Skeletal muscle tissue (tissue), 3 donors: ENCODE measurements at regions not wholly inside any gene's neighbourhood (a gene's known extent, or its start where the extent isn't known, plus 50 kb on each side); places are given as distances from the start of the nearest gene placed in this dataset.

Experiments
- H3K27ac ChIP-seq: one replicate; pipeline ENCODE4 v1.7.0; 2013; ENCODE audit warnings: mild to moderate bottlenecking, low read depth, low read length, inconsistent platforms
- H3K27me3 ChIP-seq, 3 donors: one replicate each; pipeline ENCODE4 v1.7.0; 2013; ENCODE audit warnings: low read length in 3 of 3; ENCODE audit not compliant: control insufficient read depth in 3 of 3, insufficient read depth in 3 of 3
- H3K36me3 ChIP-seq, 3 donors: one replicate each; pipeline ENCODE4 v1.7.0; 2013; ENCODE audit warnings: low read length in 3 of 3; ENCODE audit not compliant: control insufficient read depth in 3 of 3, insufficient read depth in 3 of 3
- H3K4me1 ChIP-seq, 3 donors: one replicate each; pipeline ENCODE4 v1.7.0; 2013; ENCODE audit warnings: low read length in 3 of 3, mild to moderate bottlenecking in 3 of 3; ENCODE audit not compliant: control insufficient read depth in 3 of 3, insufficient read depth in 3 of 3
- H3K4me3 ChIP-seq, 3 donors: one replicate each; pipeline ENCODE4 v1.7.0; 2013; ENCODE audit warnings: low read length in 3 of 3
- H3K9ac ChIP-seq, 3 donors: one replicate each; pipeline ENCODE4 v1.7.0; 2013; ENCODE audit warnings: low read length in 3 of 3, mild to moderate bottlenecking in 3 of 3, moderate library complexity in 2 of 3, low read depth in 1 of 3
- H3K9me3 ChIP-seq, 3 donors: one replicate each; pipeline ENCODE4 v1.7.0; 2013; ENCODE audit warnings: low read length in 3 of 3; ENCODE audit not compliant: control insufficient read depth in 3 of 3
- donor health status: Osteomylitis.

GRCh38 chr5:63154476-63155309 is 576.1 kb downstream of the LRRC70 start:
- Histone ChIP-seq H3K4me1 (no peaks in the 10 kb centered on the region), H3K4me3 (no peak overlapping the region), H3K27me3 (no peaks in the 10 kb centered on the region), H3K9me3 (no peaks in the 10 kb centered on the region), H3K36me3 (no peaks in the 10 kb centered on the region), H3K9ac (no peak overlapping the region), H3K27ac (no peak overlapping the region)

- Histone ChIP-seq H3K27me3 (no peaks in the 10 kb centered on the region), H3K4me1 (no peaks in the 10 kb centered on the region), H3K36me3 (no peaks in the 10 kb centered on the region), H3K9me3 (no peaks in the 10 kb centered on the region), H3K4me3 (no peak overlapping the region), H3K9ac (no peak overlapping the region), H3K27ac (no peak overlapping the region)
Measured at GRCh38 chr5:63152871-63153270, 574.3 kb downstream of the LRRC70 start.

GRCh38 chr5:63145167-63145566 is 566.5 kb downstream of the LRRC70 start:
- Histone ChIP-seq H3K9me3 (no peaks in the 10 kb centered on the region), H3K4me1 (no peaks in the 10 kb centered on the region), H3K27ac (no peak overlapping the region), H3K36me3 (no peaks in the 10 kb centered on the region), H3K9ac (no peak overlapping the region), H3K4me3 (no peak overlapping the region), H3K27me3 (no peaks in the 10 kb centered on the region)

- H3K4me3 ChIP-seq = no peak overlapping the region
- no peaks in the 10 kb centered on the region for H3K9me3 ChIP-seq
- no peaks in the 10 kb centered on the region for H3K4me1 ChIP-seq
- H3K27me3 ChIP-seq = no peaks in the 10 kb centered on the region
- no peak overlapping the region for H3K27ac ChIP-seq
- no peak overlapping the region for H3K9ac ChIP-seq
- no peaks in the 10 kb centered on the region for H3K36me3 ChIP-seq
Measured at GRCh38 chr5:63141591-63141990, 563.0 kb downstream of the LRRC70 start.

- Histone ChIP-seq H3K4me3 (no peak overlapping the region), H3K9me3 (no peaks in the 10 kb centered on the region), H3K27ac (no peak overlapping the region), H3K9ac (no peak overlapping the region), H3K4me1 (no peaks in the 10 kb centered on the region), H3K27me3 (no peaks in the 10 kb centered on the region), H3K36me3 (no peaks in the 10 kb centered on the region)
Measured at GRCh38 chr5:63135291-63135690, 556.7 kb downstream of the LRRC70 start.

- Histone ChIP-seq H3K36me3 (no peaks in the 10 kb centered on the region), H3K27me3 (no peaks in the 10 kb centered on the region), H3K4me3 (no peak overlapping the region), H3K9me3 (no peaks in the 10 kb centered on the region), H3K27ac (no peak overlapping the region), H3K9ac (no peak overlapping the region), H3K4me1 (no peaks in the 10 kb centered on the region)
Measured at GRCh38 chr5:63131626-63132285, 553.1 kb downstream of the LRRC70 start.

- no peak overlapping the region for H3K27ac ChIP-seq
Measured at GRCh38 chr5:63128761-63129160, 550.1 kb downstream of the LRRC70 start.

GRCh38 chr5:63128018-63128417 is 549.4 kb downstream of the LRRC70 start:
- Histone ChIP-seq H3K4me3 (no peak overlapping the region), H3K4me1 (no peaks in the 10 kb centered on the region), H3K9me3 (no peaks in the 10 kb centered on the region), H3K27me3 (no peaks in the 10 kb centered on the region), H3K27ac (no peak overlapping the region), H3K9ac (no peak overlapping the region), H3K36me3 (no peaks in the 10 kb centered on the region)

More at GRCh38 chr5:63128761-63129160, 550.1 kb downstream of the LRRC70 start:
- H3K9ac ChIP-seq = no peak overlapping the region
- no peak overlapping the region for H3K4me3 ChIP-seq
- no peaks in the 10 kb centered on the region for H3K9me3 ChIP-seq
- H3K36me3 ChIP-seq = no peaks in the 10 kb centered on the region
- no peaks in the 10 kb centered on the region for H3K4me1 ChIP-seq
- no peaks in the 10 kb centered on the region for H3K27me3 ChIP-seq

- H3K4me1 ChIP-seq = no peaks in the 10 kb centered on the region
- no peak overlapping the region for H3K9ac ChIP-seq
- H3K36me3 ChIP-seq = no peaks in the 10 kb centered on the region
- H3K4me3 ChIP-seq = no peak overlapping the region
- H3K27me3 ChIP-seq = no peaks in the 10 kb centered on the region
- H3K27ac ChIP-seq = no peak overlapping the region
- no peaks in the 10 kb centered on the region for H3K9me3 ChIP-seq
Measured at GRCh38 chr5:63127054-63127453, 548.4 kb downstream of the LRRC70 start.

- no peak overlapping the region for H3K4me3 ChIP-seq
- H3K9me3 ChIP-seq = no peaks in the 10 kb centered on the region
- no peaks in the 10 kb centered on the region for H3K36me3 ChIP-seq
- no peaks in the 10 kb centered on the region for H3K4me1 ChIP-seq
- H3K9ac ChIP-seq = no peak overlapping the region
- no peaks in the 10 kb centered on the region for H3K27me3 ChIP-seq
- H3K27ac ChIP-seq = no peak overlapping the region
Measured at GRCh38 chr5:63125862-63126261, 547.2 kb downstream of the LRRC70 start.
